B cell (primary cell): ENCODE measurements at regions not wholly inside any gene's neighbourhood (a gene's known extent, or its start where the extent isn't known, plus 50 kb on each side); places are given as distances from the start of the nearest gene placed in this dataset.

Experiments used
- EZH2 ChIP-seq: IDR thresholded peaks from 2 replicates; pipeline ENCODE4 v1.6.1; 2012; ENCODE audit warnings: borderline replicate concordance, low read depth, mild to moderate bottlenecking, moderate library complexity, low read length; ENCODE audit not compliant: insufficient read depth, poor library complexity, severe bottlenecking
- TF ChIP-seq, protein P1 (sequence below): fragments of 200-600 bp; IDR thresholded peaks from one replicate; pipeline ENCODE4 v1.8.0; 2022; ENCODE audit warnings: antibody characterized with exemption, mild to moderate bottlenecking

DNA sequence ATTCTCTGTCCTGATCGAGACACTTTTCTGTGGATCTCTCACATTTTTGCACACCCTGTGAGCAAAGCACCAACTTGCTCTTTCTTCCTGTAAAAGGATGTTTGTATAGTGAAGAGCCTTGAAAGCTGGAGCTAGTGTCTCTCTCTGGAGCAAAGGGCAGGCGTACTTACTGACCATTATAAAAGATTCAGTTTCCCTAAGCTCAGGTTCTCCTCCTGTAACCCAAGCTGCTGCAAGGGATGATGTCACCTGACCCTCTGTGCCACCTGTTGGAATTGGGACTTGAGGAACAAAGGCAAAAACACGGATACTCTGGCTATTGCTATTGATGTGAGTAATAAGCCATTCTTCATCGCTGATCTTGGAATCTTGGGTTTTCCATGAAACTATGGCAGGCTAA, 52.6 kb upstream of the NEMP2 start:
- TF ChIP-seq, protein P1, sequence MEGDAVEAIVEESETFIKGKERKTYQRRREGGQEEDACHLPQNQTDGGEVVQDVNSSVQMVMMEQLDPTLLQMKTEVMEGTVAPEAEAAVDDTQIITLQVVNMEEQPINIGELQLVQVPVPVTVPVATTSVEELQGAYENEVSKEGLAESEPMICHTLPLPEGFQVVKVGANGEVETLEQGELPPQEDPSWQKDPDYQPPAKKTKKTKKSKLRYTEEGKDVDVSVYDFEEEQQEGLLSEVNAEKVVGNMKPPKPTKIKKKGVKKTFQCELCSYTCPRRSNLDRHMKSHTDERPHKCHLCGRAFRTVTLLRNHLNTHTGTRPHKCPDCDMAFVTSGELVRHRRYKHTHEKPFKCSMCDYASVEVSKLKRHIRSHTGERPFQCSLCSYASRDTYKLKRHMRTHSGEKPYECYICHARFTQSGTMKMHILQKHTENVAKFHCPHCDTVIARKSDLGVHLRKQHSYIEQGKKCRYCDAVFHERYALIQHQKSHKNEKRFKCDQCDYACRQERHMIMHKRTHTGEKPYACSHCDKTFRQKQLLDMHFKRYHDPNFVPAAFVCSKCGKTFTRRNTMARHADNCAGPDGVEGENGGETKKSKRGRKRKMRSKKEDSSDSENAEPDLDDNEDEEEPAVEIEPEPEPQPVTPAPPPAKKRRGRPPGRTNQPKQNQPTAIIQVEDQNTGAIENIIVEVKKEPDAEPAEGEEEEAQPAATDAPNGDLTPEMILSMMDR, result no peak
- TF ChIP-seq EZH2, result no peak
